Thyroid gland (tissue), 4 donors: ENCODE measurements at regions not wholly inside any gene's neighbourhood (a gene's known extent, or its start where the extent isn't known, plus 50 kb on each side); places are given as distances from the start of the nearest gene placed in this dataset.
"Not testable (repeated sequence)": the region's sequence is repeated elsewhere in the genome, so short reads cannot be mapped to it uniquely, and the experiment has no call there.

Source experiments
- CTCF ChIP-seq, 6 experiments: fragments of 200-600 bp in 3 of 6; fragments of 450-650 bp in 3 of 6; sonication (generic) in 3 of 6; IDR thresholded peaks; one replicate each; pipeline ENCODE4 v1.5.1; 2016 to 2019; ENCODE audit warnings: antibody characterized with exemption in 6 of 6, mild to moderate bottlenecking in 2 of 6, inconsistent platforms in 1 of 6, moderate library complexity in 1 of 6
- POLR2A ChIP-seq, 2 donors: fragments of 450-650 bp; IDR thresholded peaks; one replicate each; pipeline ENCODE4 v1.6.1; 2017; ENCODE audit warnings: antibody characterized with exemption in 2 of 2, mild to moderate bottlenecking in 2 of 2, moderate library complexity in 1 of 2

GRCh38 chr7:29638841-29639240 is 75.2 kb downstream of the PRR15 start:
- not testable (repeated sequence) for TF ChIP-seq CTCF, POLR2A (IDR thresholded peaks at IDR 0.05)
